HEK293 (cell line): ENCODE measurements at regions not wholly inside any gene's neighbourhood (a gene's known extent, or its start where the extent isn't known, plus 50 kb on each side); places are given as distances from the start of the nearest gene placed in this dataset.

ENCODE experiments used
- HOXA7 ChIP-seq: sonication (generic); formaldehyde crosslinking; IDR thresholded peaks from 2 replicates; pipeline ENCODE4 v1.8.1; 2022; ENCODE audit warnings: missing genetic modification reagents, borderline replicate concordance
- SP2 ChIP-seq: fragments of 450-650 bp; formaldehyde crosslinking; IDR thresholded peaks from 2 replicates; pipeline ENCODE4 v1.5.1; 2016; ENCODE audit warnings: missing biosample characterization, missing genetic modification characterization
- YY1 ChIP-seq: fragments of 450-650 bp; formaldehyde crosslinking; IDR thresholded peaks from 2 replicates; pipeline ENCODE4 v1.5.1; 2018; ENCODE audit warnings: missing biosample characterization, missing genetic modification characterization
- ZNF664 ChIP-seq: fragments of 450-650 bp; formaldehyde crosslinking; IDR thresholded peaks from 2 replicates; pipeline ENCODE4 v1.5.1; 2016; ENCODE audit warnings: missing biosample characterization, missing genetic modification characterization
- ZNF777 ChIP-seq: fragments of 450-650 bp; formaldehyde crosslinking; IDR thresholded peaks from 2 replicates; pipeline ENCODE4 v1.5.1; 2017; ENCODE audit warnings: missing biosample characterization, missing genetic modification characterization, borderline replicate concordance
- TF ChIP-seq, protein P1 (sequence below): fragments of 450-650 bp; formaldehyde crosslinking; IDR thresholded peaks from 2 replicates; pipeline ENCODE4 v1.5.1; 2016; ENCODE audit warnings: missing biosample characterization, missing genetic modification characterization
- TF ChIP-seq, protein P2 (sequence below): fragments of 450-650 bp; formaldehyde crosslinking; IDR thresholded peaks from 2 replicates; pipeline ENCODE4 v1.5.1; 2016; ENCODE audit warnings: missing biosample characterization, missing genetic modification characterization
- TF ChIP-seq, protein P3 (sequence below): fragments of 450-650 bp; formaldehyde crosslinking; conservative IDR thresholded peaks from 2 replicates; pipeline ENCODE4 v1.5.1; 2016; ENCODE audit warnings: low read depth, missing biosample characterization, missing genetic modification characterization

GRCh38 chr5:7087719-7088297 is 308.1 kb upstream of the ADCY2 start:
- TF ChIP-seq ZNF777 (tag by site-specific recombination) (no peak), ZNF664 (tag by site-specific recombination) (no peak), YY1 (no peak), SP2 (tag by site-specific recombination) (no peak), HOXA7 (CRISPR knock-in tag) (no peak)
- TF ChIP-seq, protein P1, sequence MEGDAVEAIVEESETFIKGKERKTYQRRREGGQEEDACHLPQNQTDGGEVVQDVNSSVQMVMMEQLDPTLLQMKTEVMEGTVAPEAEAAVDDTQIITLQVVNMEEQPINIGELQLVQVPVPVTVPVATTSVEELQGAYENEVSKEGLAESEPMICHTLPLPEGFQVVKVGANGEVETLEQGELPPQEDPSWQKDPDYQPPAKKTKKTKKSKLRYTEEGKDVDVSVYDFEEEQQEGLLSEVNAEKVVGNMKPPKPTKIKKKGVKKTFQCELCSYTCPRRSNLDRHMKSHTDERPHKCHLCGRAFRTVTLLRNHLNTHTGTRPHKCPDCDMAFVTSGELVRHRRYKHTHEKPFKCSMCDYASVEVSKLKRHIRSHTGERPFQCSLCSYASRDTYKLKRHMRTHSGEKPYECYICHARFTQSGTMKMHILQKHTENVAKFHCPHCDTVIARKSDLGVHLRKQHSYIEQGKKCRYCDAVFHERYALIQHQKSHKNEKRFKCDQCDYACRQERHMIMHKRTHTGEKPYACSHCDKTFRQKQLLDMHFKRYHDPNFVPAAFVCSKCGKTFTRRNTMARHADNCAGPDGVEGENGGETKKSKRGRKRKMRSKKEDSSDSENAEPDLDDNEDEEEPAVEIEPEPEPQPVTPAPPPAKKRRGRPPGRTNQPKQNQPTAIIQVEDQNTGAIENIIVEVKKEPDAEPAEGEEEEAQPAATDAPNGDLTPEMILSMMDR (tag by site-specific recombination), result no peak
- TF ChIP-seq, protein P2, sequence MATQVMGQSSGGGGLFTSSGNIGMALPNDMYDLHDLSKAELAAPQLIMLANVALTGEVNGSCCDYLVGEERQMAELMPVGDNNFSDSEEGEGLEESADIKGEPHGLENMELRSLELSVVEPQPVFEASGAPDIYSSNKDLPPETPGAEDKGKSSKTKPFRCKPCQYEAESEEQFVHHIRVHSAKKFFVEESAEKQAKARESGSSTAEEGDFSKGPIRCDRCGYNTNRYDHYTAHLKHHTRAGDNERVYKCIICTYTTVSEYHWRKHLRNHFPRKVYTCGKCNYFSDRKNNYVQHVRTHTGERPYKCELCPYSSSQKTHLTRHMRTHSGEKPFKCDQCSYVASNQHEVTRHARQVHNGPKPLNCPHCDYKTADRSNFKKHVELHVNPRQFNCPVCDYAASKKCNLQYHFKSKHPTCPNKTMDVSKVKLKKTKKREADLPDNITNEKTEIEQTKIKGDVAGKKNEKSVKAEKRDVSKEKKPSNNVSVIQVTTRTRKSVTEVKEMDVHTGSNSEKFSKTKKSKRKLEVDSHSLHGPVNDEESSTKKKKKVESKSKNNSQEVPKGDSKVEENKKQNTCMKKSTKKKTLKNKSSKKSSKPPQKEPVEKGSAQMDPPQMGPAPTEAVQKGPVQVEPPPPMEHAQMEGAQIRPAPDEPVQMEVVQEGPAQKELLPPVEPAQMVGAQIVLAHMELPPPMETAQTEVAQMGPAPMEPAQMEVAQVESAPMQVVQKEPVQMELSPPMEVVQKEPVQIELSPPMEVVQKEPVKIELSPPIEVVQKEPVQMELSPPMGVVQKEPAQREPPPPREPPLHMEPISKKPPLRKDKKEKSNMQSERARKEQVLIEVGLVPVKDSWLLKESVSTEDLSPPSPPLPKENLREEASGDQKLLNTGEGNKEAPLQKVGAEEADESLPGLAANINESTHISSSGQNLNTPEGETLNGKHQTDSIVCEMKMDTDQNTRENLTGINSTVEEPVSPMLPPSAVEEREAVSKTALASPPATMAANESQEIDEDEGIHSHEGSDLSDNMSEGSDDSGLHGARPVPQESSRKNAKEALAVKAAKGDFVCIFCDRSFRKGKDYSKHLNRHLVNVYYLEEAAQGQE (tag by site-specific recombination), result no peak
- TF ChIP-seq, protein P3, sequence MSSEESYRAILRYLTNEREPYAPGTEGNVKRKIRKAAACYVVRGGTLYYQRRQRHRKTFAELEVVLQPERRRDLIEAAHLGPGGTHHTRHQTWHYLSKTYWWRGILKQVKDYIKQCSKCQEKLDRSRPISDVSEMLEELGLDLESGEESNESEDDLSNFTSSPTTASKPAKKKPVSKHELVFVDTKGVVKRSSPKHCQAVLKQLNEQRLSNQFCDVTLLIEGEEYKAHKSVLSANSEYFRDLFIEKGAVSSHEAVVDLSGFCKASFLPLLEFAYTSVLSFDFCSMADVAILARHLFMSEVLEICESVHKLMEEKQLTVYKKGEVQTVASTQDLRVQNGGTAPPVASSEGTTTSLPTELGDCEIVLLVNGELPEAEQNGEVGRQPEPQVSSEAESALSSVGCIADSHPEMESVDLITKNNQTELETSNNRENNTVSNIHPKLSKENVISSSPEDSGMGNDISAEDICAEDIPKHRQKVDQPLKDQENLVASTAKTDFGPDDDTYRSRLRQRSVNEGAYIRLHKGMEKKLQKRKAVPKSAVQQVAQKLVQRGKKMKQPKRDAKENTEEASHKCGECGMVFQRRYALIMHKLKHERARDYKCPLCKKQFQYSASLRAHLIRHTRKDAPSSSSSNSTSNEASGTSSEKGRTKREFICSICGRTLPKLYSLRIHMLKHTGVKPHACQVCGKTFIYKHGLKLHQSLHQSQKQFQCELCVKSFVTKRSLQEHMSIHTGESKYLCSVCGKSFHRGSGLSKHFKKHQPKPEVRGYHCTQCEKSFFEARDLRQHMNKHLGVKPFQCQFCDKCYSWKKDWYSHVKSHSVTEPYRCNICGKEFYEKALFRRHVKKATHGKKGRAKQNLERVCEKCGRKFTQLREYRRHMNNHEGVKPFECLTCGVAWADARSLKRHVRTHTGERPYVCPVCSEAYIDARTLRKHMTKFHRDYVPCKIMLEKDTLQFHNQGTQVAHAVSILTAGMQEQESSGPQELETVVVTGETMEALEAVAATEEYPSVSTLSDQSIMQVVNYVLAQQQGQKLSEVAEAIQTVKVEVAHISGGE (tag by site-specific recombination), result no peak
